ENCODE measurements at regions not wholly inside any gene's neighbourhood (a gene's known extent, or its start where the extent isn't known, plus 50 kb on each side); places are given as distances from the start of the nearest gene placed in this dataset.

GRCh38 chr19:30303131-30303654 lies 69.0 kb upstream of the ZNF536 start:
- CTCF ChIA-PET: interaction anchor here (1.2 kb wide), 1 partner anchor 25 kb away, joined by 3 read pairs; no protein-coding TSS in a partner anchor
- POLR2A ChIA-PET (ENCODE audit: low non-redundant PET): no interaction called here
- no peak for DNase-seq (ENCODE audit: low spot score)
- TF ChIP-seq CTCF (conservative IDR thresholded peaks at IDR 0.05; ENCODE audit: low read depth): no peak
- H3K27ac ChIP-seq: no peak overlapping the region

- TF ChIP-seq CTCF (conservative IDR thresholded peaks at IDR 0.05; ENCODE audit: low read depth): no peak
- CTCF ChIA-PET: no interaction called here
- POLR2A ChIA-PET (ENCODE audit: low non-redundant PET): no interaction called here
Measured at GRCh38 chr19:30304540-30304939, 67.6 kb upstream of the ZNF536 start.

GRCh38 chr19:30305346-30306060 lies 66.7 kb upstream of the ZNF536 start:
- DNase-seq (ENCODE audit: low spot score): no peak
- TF ChIP-seq CTCF (conservative IDR thresholded peaks at IDR 0.05; ENCODE audit: low read depth): no peak
- CTCF ChIA-PET: no interaction called here
- no peak overlapping the region for H3K27ac ChIP-seq
- POLR2A ChIA-PET (ENCODE audit: low non-redundant PET): no interaction called here

More at GRCh38 chr19:30304540-30304939, 67.6 kb upstream of the ZNF536 start:
- H3K27ac ChIP-seq: no peak overlapping the region
- no peak for DNase-seq (ENCODE audit: low spot score)

GRCh38 chr19:30307191-30307974 lies 64.8 kb upstream of the ZNF536 start:
- no peak overlapping the region for H3K27ac ChIP-seq
- CTCF ChIA-PET: no interaction called here
- no peak for DNase-seq (ENCODE audit: low spot score)
- POLR2A ChIA-PET (ENCODE audit: low non-redundant PET): no interaction called here
- TF ChIP-seq CTCF (conservative IDR thresholded peaks at IDR 0.05; ENCODE audit: low read depth): no peak

GRCh38 chr19:30309176-30309575 lies 63.0 kb upstream of the ZNF536 start:
- ChIA-PET CTCF (interaction anchor here (0.5 kb wide), 1 partner anchor 64 kb away, joined by 3 read pairs; no protein-coding TSS in a partner anchor), POLR2A (ENCODE audit: low non-redundant PET) (no interaction called here)
- no peak overlapping the region for H3K27ac ChIP-seq
- DNase-seq (ENCODE audit: low spot score): no peak
- TF ChIP-seq CTCF (conservative IDR thresholded peaks at IDR 0.05; ENCODE audit: low read depth): no peak

- ChIA-PET POLR2A (ENCODE audit: low non-redundant PET) (no interaction called here), CTCF (no interaction called here)
- DNase-seq (ENCODE audit: low spot score): no peak
- no peak overlapping the region for H3K27ac ChIP-seq
- no peak for TF ChIP-seq CTCF (conservative IDR thresholded peaks at IDR 0.05; ENCODE audit: low read depth)
Measured at GRCh38 chr19:30309905-30310601, 62.1 kb upstream of the ZNF536 start.
